ENCODE measurements at regions not wholly inside any gene's neighbourhood (a gene's known extent, or its start where the extent isn't known, plus 50 kb on each side); places are given as distances from the start of the nearest gene placed in this dataset.
"Not testable (repeated sequence)": the region's sequence is repeated elsewhere in the genome, so short reads cannot be mapped to it uniquely, and the experiment has no call there.

- peak; percentile 18 for ATAC-seq
- intact Hi-C loops (cut with micrococcal nuclease); DNase-seq: not testable (repeated sequence)
Measured at GRCh38 chrX:10469-11458, 270.4 kb upstream of the PLCXD1 start.

GRCh38 chrX:13821-14443 is 267.2 kb upstream of the PLCXD1 start:
- ATAC-seq, result peak; percentile 83
- DNase-seq; intact Hi-C loops (cut with micrococcal nuclease): not testable (repeated sequence)

- DNase-seq; intact Hi-C loops (cut with micrococcal nuclease); ATAC-seq: not testable (repeated sequence)
Measured at GRCh38 chrX:14452-14851, 266.7 kb upstream of the PLCXD1 start.

- DNase-seq; intact Hi-C loops (cut with micrococcal nuclease): not testable (repeated sequence)
- peak; percentile 98 for ATAC-seq
Measured at GRCh38 chrX:18768-19454, 262.3 kb upstream of the PLCXD1 start.

- intact Hi-C loops (cut with micrococcal nuclease); ATAC-seq; DNase-seq: not testable (repeated sequence)
Measured at GRCh38 chrX:19455-19827, 261.7 kb upstream of the PLCXD1 start.

- intact Hi-C loops (cut with micrococcal nuclease), result no loop called here
Measured at GRCh38 chrX:19912-20571, 261.1 kb upstream of the PLCXD1 start.

GRCh38 chrX:24139-24538 is 257.0 kb upstream of the PLCXD1 start:
- DNase-seq; intact Hi-C loops (cut with micrococcal nuclease): not testable (repeated sequence)

More at GRCh38 chrX:19912-20571, 261.1 kb upstream of the PLCXD1 start:
- DNase-seq, result no peak
- ATAC-seq, result no peak

More at GRCh38 chrX:24139-24538, 257.0 kb upstream of the PLCXD1 start:
- not testable (repeated sequence) for ATAC-seq

Measured in left ventricle myocardium superior (tissue), 1 donor.